Testis (tissue), 2 donors: ENCODE measurements at regions not wholly inside any gene's neighbourhood (a gene's known extent, or its start where the extent isn't known, plus 50 kb on each side); places are given as distances from the start of the nearest gene placed in this dataset.

ENCODE experiments used
- CTCF ChIP-seq, 3 experiments: fragments of 450-650 bp in 2 of 3; fragments of 200-600 bp in 1 of 3; sonication (generic) in 1 of 3; IDR thresholded peaks; one replicate each; pipeline ENCODE4 v1.5.1; 2016 to 2019; ENCODE audit warnings: antibody characterized with exemption in 3 of 3, mild to moderate bottlenecking in 2 of 3, moderate library complexity in 1 of 3
- POLR2A ChIP-seq: fragments of 450-650 bp; IDR thresholded peaks from one replicate; pipeline ENCODE4 v1.6.1; 2017; ENCODE audit warnings: antibody characterized with exemption, mild to moderate bottlenecking, moderate library complexity

DNA sequence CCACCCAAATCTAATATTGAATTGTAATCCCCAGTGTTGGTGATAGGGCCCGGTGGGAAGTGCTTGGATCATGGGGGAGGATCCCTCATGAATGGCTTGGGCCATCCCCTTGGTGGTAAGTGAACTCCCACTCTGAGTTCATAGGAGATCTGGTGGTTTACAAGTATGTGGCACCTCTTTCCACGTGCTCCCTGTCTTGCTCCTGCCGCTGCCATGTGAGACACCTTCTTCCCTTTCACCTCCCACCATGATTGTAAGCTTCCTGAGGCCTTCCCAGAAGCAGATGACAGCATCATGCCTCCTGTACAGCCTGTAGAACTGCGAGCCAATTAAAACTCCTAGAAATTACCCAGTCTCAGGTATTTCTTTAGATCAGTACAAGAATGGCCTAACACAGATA, 150.8 kb downstream of the SH3BGRL2 start:
- TF ChIP-seq CTCF (IDR thresholded peaks at IDR 0.05) (no peak), POLR2A (no peak)
